ENCODE measurements at regions not wholly inside any gene's neighbourhood (a gene's known extent, or its start where the extent isn't known, plus 50 kb on each side); places are given as distances from the start of the nearest gene placed in this dataset.

GRCh38 chr10:78869508-78870454 lies 199.0 kb upstream of the ZMIZ1 start:
- no peak for TF ChIP-seq CTCF (conservative IDR thresholded peaks at IDR 0.05)
- TF ChIP-seq EZH2 (IDR thresholded peaks at IDR 0.05; ENCODE audit: low read depth): no peak

Data from PC-9 (cell line).